Right cardiac atrium (tissue), 5 donors: ENCODE measurements at regions not wholly inside any gene's neighbourhood (a gene's known extent, or its start where the extent isn't known, plus 50 kb on each side); places are given as distances from the start of the nearest gene placed in this dataset.

Source experiments
- ATAC-seq, 2 donors: fragments of 200-7000 bp; cut with Tn5 transposase; one replicate each; pipeline versions ENCODE4 v1.8.0 to v1.9.1; 2020; ENCODE audit warnings: moderate library complexity in 2 of 2, mild to moderate bottlenecking in 1 of 2
- DNase-seq, 3 donors: peaks; one replicate each; pipeline ENCODE4 v3.0.0-alpha.2; 2020
- H3K27ac ChIP-seq: one replicate; pipeline ENCODE4 v1.5.1; 2013; ENCODE audit warnings: mild to moderate bottlenecking, low read length, control low read depth, moderate library complexity
- H3K27me3 ChIP-seq: one replicate; pipeline ENCODE4 v1.6.1; 2013; ENCODE audit not compliant: control insufficient read depth, insufficient read depth
- H3K4me1 ChIP-seq: one replicate; pipeline ENCODE4 v1.6.1; 2013; ENCODE audit warnings: low read length; ENCODE audit not compliant: control insufficient read depth, insufficient read depth
- H3K4me3 ChIP-seq: one replicate; pipeline ENCODE4 v1.5.1; 2013; ENCODE audit warnings: low read length, control low read depth
- H3K9me3 ChIP-seq: one replicate; pipeline ENCODE4 v1.6.1; 2013; ENCODE audit warnings: low read length; ENCODE audit not compliant: control insufficient read depth
- WGBS: extraction: QIAGEN DNeasy Blood & Tissue Kit; methylation state at CpG from one replicate; pipeline ENCODE4 v1.1.7; 2013; 5-methylcytosine and 5-hydroxymethylcytosine counted together
- intact Hi-C, 4 donors: fragments of 100-400 bp; cut with DNase I; formaldehyde crosslinking; loops; one replicate each; pipeline versions ENCODE4 v1.11.0 to v1.14.0; 2022 to 2023
- donor health status: healthy with polysubstance abuse.
- donor health status: DM: no; HTN: yes; CAD: no.
- donor health status: DM: no; HTN: no; CAD: no.
- donor health status: DM: no; HTN: yes; CAD: no; lungs with severe emphysema.
- donor health status: DM: yes; HTN: yes; CAD: no.

GRCh38 chr17:72530454-72530853 lies 409.6 kb downstream of the SOX9 start:
- no peaks in the 10 kb centered on the region for H3K9me3 ChIP-seq
- H3K27ac ChIP-seq: no peak overlapping the region
- 68% methylated on average over 3 of the region's 3 CpGs for WGBS
- intact Hi-C loops: no loop called here
- no peaks in the 10 kb centered on the region for H3K27me3 ChIP-seq
- H3K4me1 ChIP-seq: no peaks in the 10 kb centered on the region
- ATAC-seq: no peak
- H3K4me3 ChIP-seq: no peak overlapping the region
- DNase-seq: no peak

GRCh38 chr17:72531729-72532128 lies 410.9 kb downstream of the SOX9 start:
- DNase-seq (no peak), ATAC-seq (peak; percentile 41 to 54)
- Histone ChIP-seq H3K9me3 (no peaks in the 10 kb centered on the region), H3K27me3 (no peaks in the 10 kb centered on the region), H3K4me1 (no peaks in the 10 kb centered on the region), H3K27ac (no peak overlapping the region), H3K4me3 (no peak overlapping the region)
- 48% methylated on average over 6 of the region's 6 CpGs for WGBS
- intact Hi-C loops: no loop called here

GRCh38 chr17:72534265-72534664 lies 413.4 kb downstream of the SOX9 start:
- H3K9me3 ChIP-seq: no peaks in the 10 kb centered on the region
- no peak overlapping the region for H3K4me3 ChIP-seq
- intact Hi-C loops: no loop called here
- peaks cover 2% of the 10 kb centered on the region for H3K4me1 ChIP-seq
- 89% methylated on average over 2 of the region's 2 CpGs for WGBS
- H3K27ac ChIP-seq: no peak overlapping the region
- no peaks in the 10 kb centered on the region for H3K27me3 ChIP-seq
- DNase-seq (no peak), ATAC-seq (no peak)

- WGBS: 91% methylated on average over 3 of the region's 3 CpGs
- DNase-seq (no peak), ATAC-seq (no peak)
- intact Hi-C loops: loop anchor here in 1 of 4 donors (5.0 kb wide), 2 partner anchors 412 to 1897 kb away; partner anchors contain the start of gene SOX9
- Histone ChIP-seq H3K27ac (no peak overlapping the region), H3K27me3 (no peaks in the 10 kb centered on the region), H3K4me3 (no peak overlapping the region), H3K9me3 (no peaks in the 10 kb centered on the region), H3K4me1 (peaks cover 2% of the 10 kb centered on the region)
Measured at GRCh38 chr17:72534776-72535175, 414.0 kb downstream of the SOX9 start.

- Histone ChIP-seq H3K27me3 (no peaks in the 10 kb centered on the region), H3K27ac (no peak overlapping the region), H3K4me1 (peaks cover 2% of the 10 kb centered on the region), H3K9me3 (no peaks in the 10 kb centered on the region), H3K4me3 (no peak overlapping the region)
- WGBS: 73% methylated on average over 4 of the region's 4 CpGs
- ATAC-seq: no peak
- DNase-seq: no peak
- intact Hi-C loops: loop anchor here in 1 of 4 donors (5.0 kb wide), 2 partner anchors 413 to 1898 kb away; partner anchors contain the start of gene SOX9
Measured at GRCh38 chr17:72535346-72535745, 414.5 kb downstream of the SOX9 start.

GRCh38 chr17:72535779-72536178 lies 415.0 kb downstream of the SOX9 start:
- Histone ChIP-seq H3K4me1 (peaks cover 2% of the 10 kb centered on the region), H3K4me3 (no peak overlapping the region), H3K27me3 (no peaks in the 10 kb centered on the region), H3K27ac (no peak overlapping the region), H3K9me3 (no peaks in the 10 kb centered on the region)
- intact Hi-C loops: loop anchor here in 1 of 4 donors (5.0 kb wide), 2 partner anchors 413 to 1898 kb away; partner anchors contain the start of gene SOX9
- ATAC-seq: no peak
- 84% methylated on average over 5 of the region's 5 CpGs for WGBS
- no peak for DNase-seq

- Histone ChIP-seq H3K27me3 (no peaks in the 10 kb centered on the region), H3K27ac (no peak overlapping the region), H3K9me3 (no peaks in the 10 kb centered on the region), H3K4me3 (no peak overlapping the region), H3K4me1 (peaks cover 2% of the 10 kb centered on the region)
- 76% methylated on average over 9 of the region's 9 CpGs for WGBS
- intact Hi-C loops: loop anchor here in 1 of 4 donors (5.0 kb wide), 2 partner anchors 414 to 1899 kb away; partner anchors contain the start of gene SOX9
- ATAC-seq: no peak
- DNase-seq: no peak
Measured at GRCh38 chr17:72536788-72537187, 416.0 kb downstream of the SOX9 start.

- Histone ChIP-seq H3K4me1 (peaks cover 2% of the 10 kb centered on the region), H3K9me3 (no peaks in the 10 kb centered on the region), H3K27me3 (no peaks in the 10 kb centered on the region), H3K27ac (no peak overlapping the region), H3K4me3 (no peak overlapping the region)
- no peak for ATAC-seq
- intact Hi-C loops: loop anchor here in 1 of 4 donors (5.0 kb wide), 2 partner anchors 416 to 1901 kb away; partner anchors contain the start of gene SOX9
- 80% methylated on average over 5 of the region's 5 CpGs for WGBS
- DNase-seq: no peak
Measured at GRCh38 chr17:72538443-72538842, 417.6 kb downstream of the SOX9 start.

GRCh38 chr17:72538901-72539352 lies 418.1 kb downstream of the SOX9 start:
- H3K9me3 ChIP-seq: no peaks in the 10 kb centered on the region
- peak in 1 of 3 donors; percentile 61 for DNase-seq
- H3K4me3 ChIP-seq: no peak overlapping the region
- peaks cover 2% of the 10 kb centered on the region for H3K4me1 ChIP-seq
- peak overlapping the region; percentile 36 for H3K27ac ChIP-seq
- intact Hi-C loops: loop anchor here in 1 of 4 donors (5.0 kb wide), 2 partner anchors 417 to 1902 kb away; partner anchors contain the start of gene SOX9
- ATAC-seq: no peak
- H3K27me3 ChIP-seq: no peaks in the 10 kb centered on the region
- 68% methylated on average over 13 of the region's 13 CpGs for WGBS

GRCh38 chr17:72539981-72540897 lies 419.4 kb downstream of the SOX9 start:
- peak; percentile 82 to 91 (median 91) for DNase-seq
- no peak overlapping the region for H3K27ac ChIP-seq
- peaks cover 2% of the 10 kb centered on the region for H3K4me1 ChIP-seq
- H3K27me3 ChIP-seq: no peaks in the 10 kb centered on the region
- H3K9me3 ChIP-seq: no peaks in the 10 kb centered on the region
- ATAC-seq: peak; percentile 97 to 98
- intact Hi-C loops: loop anchor here in 3 of 4 donors (5.0 kb wide), 2 partner anchors 418 to 1903 kb away; partner anchors contain the start of gene SOX9 (in 1 of the 3)
- WGBS: 9% methylated on average over 50 of the region's 50 CpGs
- H3K4me3 ChIP-seq: no peak overlapping the region

GRCh38 chr17:72542317-72542716 lies 421.5 kb downstream of the SOX9 start:
- Histone ChIP-seq H3K9me3 (no peaks in the 10 kb centered on the region), H3K4me3 (no peak overlapping the region), H3K27me3 (no peaks in the 10 kb centered on the region), H3K27ac (no peak overlapping the region), H3K4me1 (peaks cover 2% of the 10 kb centered on the region)
- ATAC-seq: no peak
- WGBS: 84% methylated on average over 5 of the region's 5 CpGs
- intact Hi-C loops: loop anchor here in 2 of 4 donors (5.0 kb wide), 1 partner anchor 1905 kb away; no protein-coding TSS in a partner anchor
- no peak for DNase-seq
